Fibroblast of skin of abdomen (primary cell): ENCODE measurements at regions not wholly inside any gene's neighbourhood (a gene's known extent, or its start where the extent isn't known, plus 50 kb on each side); places are given as distances from the start of the nearest gene placed in this dataset.
"Not testable (repeated sequence)": the region's sequence is repeated elsewhere in the genome, so short reads cannot be mapped to it uniquely, and the experiment has no call there.

Experiments used
- DNase-seq: peaks from one replicate; pipeline ENCODE4 v3.0.0-alpha.2; 2013

DNA sequence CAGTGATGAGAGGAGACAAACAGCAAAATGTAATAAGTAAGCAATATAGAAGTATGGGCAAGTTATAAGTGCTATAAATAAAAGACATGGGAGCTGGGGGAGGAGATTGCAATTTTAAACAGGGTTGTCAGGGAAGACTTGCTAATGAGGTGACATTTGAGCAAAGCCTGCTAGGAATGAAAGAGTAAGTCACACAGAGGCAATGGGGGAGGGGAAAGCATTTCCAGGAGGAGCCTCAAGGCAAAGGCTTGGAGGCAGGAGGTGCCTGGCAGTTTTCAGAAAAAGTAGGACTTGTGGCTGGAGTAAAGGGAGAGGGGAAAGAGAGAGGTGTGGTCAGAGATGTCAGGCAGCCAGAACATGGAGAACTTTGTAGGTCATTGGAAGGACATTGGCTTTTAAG, 124.4 kb upstream of the NMUR2 start:
- DNase-seq, result no peak

DNA sequence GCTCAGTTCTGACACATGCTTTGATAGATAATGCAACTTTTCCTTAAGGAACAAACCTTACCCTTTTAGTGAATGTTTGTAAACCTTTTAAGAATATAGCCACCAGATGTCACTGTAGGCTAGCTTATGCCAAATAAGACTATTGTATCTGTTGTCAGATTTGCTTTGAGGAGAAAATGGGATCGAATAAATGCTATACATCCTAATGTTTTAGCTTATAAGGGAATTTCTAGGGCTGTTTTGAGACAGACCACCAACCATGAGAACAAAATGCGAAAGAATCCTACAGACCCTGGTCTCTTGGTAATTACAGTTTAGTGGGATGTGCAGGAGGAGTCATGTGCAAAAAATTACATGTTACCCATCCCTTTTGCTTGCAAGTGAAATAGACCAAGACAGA, 127.6 kb upstream of the NMUR2 start:
- peak; percentile 62 for DNase-seq

DNA sequence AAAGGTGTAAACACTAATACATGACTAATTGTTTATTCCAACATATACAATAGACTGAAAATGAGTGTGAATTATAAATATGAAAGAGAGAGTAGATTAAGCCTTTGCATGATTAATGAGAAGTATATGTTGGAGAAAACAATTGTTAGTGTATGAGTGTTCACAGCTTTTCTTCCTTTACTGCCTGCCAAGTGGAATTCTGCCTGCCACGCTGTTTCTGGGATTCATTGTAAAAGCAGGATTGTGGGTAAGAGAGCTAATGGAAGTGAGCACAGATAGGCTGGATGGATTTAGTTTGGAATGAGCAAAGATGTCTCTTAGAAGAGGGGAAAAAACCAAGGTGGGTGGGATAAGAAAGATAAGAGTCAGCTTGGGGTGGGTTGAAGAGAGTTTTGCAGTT, 129.6 kb upstream of the NMUR2 start:
- no peak for DNase-seq

DNA sequence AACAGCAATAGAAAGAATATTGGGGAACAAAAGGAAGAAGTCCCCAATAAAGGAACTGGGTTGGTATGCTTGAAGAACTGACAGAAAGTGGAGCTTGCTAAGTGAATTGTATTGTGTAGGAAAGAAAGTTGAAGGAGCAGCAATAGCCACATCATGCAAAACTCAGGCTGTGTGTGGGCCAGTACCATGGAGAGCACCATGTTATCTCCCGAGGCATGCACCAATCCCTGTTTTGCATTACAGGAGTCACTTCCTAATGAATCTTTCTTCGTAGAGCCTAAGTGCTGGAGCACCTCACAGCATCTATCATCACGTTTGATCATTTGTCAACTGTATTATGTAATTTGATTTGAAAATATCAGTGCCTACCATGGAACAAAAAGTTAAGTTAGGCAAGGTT, 137.7 kb upstream of the NMUR2 start:
- peak; percentile 41 for DNase-seq

DNA sequence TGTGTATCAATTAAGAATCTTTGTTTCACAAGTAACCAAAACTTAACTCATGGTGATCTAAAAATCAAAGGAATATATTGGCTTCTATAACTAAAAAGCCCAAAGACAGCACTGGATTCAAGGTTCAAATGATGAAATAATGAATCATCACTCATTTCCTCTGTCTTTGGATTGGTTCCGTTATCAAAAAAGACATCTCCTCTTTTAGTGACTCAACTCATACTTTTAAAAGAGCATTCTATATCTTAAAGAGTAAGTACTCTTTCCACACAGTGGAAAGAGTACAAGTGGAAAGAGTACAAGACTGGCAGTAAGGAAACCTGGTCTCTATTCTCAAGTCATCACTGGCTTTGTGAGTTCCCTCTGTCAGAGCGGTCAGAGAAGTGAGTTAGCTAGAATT, 141.4 kb upstream of the NMUR2 start:
- no peak for DNase-seq

DNA sequence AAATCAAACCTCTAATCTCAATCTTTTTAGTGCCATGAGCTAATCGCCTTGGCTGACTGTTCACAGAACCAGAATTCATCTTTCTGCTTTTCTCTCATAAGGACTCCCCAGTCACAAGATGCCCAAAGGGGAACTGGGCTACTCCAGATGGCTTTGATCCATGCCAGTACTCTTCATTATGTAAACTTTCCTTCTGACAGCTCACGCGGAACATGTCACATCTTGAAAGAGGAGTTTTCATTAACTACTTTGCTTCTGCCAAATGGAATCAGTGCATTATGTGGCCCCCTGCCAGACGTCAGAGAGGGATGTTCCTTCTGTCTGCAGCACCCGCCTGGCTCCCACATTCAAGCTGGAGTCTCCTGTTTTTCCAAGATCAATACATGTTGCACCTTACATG, 142.1 kb upstream of the NMUR2 start:
- DNase-seq, result no peak

DNA sequence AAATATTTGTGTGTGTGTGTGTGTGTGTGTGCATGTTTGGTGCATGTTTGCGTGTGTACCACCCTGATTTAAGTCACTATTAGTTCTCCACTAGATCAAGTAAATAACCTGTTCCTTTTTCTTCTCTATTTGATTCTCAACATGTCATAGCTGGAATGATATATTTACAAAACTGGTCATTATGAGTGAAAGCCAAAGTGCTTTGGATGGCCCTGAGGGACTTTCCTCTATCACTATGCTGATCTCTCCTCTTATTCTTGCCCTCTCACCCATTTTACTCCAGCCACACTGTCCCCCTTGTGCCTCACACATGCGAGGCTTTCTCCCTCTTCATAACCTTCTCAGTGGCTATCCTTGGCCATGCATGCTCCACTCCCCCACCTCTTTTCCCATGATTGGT, 144.6 kb upstream of the NMUR2 start:
- no peak for DNase-seq

DNA sequence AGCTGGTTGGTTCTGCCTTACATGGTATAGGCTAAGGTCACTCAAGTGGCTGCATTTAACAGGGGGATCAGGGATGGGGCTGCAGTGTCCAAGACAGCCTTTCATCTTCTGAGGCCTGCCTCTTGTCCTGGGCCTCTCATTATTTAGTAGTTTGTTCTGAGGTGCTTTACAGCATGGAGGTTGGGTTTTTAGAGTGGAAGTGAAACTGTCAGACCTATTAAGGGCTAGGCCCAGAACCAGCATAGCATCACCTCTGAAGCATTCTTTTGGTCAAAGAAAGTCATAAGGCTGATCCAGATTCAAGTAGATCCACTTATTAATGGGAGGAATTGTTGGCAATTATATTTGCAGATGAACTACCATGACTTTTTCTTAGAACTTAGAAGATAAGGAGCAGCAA, 146.0 kb upstream of the NMUR2 start:
- no peak for DNase-seq

DNA sequence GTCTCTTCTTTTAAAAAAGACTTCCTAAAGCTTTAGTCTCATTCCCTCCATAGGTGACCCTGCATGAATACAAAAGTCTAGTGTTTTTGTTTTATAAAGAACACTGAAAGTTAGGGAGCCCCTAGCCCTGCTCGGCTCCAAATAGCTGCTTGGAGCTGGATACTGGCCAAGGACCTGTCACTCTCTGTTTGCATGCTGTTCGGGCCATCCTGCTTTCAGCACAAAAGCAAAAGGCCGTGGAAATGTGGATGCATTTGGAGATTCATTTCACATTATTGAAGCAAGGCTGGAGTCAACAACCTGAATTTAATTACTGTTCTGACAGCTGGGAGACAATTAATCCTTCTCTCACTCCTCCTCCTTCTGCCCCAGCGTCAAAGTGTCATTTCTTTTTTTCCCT, 151.7 kb upstream of the NMUR2 start:
- DNase-seq, result no peak

DNA sequence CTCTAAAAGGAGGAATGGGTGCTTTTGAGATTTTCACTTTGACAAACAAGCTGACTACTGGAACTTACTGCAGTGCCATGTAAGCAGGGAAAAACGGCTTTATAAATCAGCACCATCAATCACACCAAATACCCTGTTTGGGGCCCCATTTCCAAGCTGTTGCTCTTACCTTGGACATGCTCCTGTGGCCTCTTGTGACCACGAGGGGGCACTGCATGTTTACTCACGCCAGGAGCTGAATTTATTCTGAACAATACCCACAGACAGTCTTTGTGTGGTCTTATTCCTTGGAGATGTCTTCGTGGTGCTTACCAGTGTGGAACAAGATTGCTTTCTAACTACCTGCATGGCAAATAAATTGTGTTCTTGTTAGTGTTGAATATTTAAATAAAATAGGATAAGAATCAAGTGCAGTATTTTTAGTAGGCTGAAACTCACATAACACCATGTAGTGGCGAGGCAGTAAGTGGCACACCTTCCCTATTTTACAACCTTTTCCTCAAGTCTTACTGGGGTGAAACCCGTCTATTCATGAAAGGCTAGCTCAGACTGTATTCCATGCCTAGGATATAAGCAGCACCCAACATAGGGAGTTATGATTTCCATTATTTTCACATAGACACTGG, 155.5 kb upstream of the NMUR2 start:
- peak; percentile 69 for DNase-seq

DNA sequence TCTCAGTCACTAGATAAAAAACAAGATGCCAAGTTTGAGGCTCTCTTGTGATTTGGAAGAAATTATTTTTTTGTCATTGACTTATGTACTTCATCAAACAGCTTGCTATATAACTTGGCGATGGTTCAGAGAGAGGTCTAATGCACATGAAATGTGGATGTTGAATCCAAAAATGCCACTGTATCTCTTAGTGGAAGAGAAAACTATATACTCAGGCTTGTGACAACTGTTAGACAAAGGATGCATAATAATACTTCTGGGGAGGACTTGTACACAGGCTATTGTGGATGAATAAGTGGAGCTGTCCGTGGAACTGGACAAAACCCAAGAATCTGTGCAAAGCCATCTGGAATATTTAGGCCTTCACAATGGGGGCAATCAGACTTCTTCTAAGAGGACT, 162.9 kb upstream of the NMUR2 start:
- peak; percentile 4 for DNase-seq

DNA sequence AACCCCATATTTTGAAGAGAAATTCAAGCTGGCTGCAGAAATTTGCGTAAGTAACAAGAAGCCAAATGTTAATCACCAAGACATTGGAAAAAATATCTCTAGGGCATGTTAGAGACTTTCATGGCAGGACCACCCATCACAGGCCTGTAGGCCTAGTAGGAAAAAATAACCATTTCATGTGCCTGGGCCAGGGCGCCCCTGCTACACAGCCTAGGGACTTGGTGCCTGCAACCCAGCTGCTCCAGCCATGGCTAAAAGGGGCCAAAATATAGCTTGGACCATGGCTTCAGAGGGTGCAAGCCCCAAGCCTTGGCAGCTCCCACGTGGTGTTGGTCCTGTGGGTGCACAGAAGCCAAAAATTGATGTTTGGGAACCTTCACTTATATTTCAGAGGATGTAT, 167.7 kb upstream of the NMUR2 start:
- DNase-seq, result no peak

DNA sequence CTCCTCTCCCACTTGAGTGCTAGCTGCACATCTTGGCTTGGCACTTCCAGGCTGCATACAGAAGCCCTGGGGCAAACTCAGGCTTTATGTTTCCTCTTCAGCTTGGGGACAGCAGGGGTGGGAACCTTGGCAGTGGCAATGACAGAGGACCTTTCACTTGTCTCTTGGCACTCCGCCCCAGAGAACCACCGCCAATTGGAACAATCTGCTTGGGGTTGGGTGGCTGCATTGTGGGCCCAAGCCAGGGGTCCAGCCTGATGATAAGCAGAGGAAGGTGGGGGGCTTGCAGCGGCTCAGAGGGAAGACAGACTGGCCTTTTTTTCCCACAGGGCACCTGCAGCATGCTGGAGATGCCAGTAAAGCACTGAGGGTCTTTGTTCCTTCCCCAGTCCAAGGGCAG, 179.0 kb upstream of the NMUR2 start:
- DNase-seq, result no peak

DNA sequence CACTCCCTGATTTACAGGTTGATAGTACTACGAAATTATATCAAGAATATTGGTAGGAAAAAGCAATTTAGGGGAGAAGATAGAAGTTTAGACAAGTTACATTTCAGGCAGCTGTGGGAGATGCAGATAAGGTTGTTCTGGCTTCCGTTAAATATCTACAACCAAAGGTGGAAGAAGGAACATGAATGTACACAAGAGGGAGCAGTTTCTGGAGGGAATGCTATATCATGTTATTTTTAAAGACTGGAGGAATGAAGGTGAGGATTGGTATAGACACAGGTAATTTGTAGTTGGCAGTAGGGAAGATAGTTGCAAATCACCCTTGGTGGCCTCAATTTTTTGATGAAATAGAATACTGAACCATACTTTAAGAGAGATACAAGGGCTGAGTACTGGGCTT, 187.3 kb upstream of the NMUR2 start:
- no peak for DNase-seq

DNA sequence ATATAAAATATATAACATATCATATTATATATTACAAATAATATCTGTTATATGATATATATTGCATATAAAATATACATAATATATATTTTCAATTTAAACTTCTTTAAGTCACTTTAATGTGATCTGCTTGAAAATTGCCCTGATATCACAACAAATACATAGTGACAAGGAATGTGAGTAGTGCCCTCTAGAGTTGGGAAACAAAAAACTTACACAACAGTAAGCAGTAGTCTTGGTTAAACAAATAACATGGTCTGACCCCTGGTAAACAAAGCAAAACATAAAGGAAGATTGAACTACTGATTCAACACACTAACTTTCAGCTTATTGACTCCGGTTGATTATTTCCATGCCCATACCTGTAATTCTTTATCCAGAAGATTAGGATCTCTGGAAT, 188.3 kb upstream of the NMUR2 start:
- DNase-seq, result no peak

DNA sequence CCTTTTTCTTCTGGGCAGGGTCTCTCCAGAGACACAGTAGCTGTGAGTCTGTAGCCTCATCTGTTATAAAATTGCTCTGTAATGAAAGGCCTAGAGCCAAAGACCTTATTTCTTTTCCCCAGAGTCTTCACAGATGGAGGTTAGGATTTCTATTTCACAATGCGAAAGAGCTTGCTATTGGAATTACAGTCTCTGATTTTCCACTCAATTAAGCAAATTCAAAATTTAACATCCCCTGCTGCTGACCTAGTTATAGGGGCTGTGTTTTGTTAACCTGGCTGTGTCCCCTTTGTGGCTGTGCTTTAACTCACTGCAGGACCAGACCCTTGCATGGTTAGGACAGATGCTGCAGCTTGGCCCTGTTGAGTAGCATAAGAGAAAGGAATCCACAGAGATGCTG, 190.3 kb upstream of the NMUR2 start:
- DNase-seq, result no peak

DNA sequence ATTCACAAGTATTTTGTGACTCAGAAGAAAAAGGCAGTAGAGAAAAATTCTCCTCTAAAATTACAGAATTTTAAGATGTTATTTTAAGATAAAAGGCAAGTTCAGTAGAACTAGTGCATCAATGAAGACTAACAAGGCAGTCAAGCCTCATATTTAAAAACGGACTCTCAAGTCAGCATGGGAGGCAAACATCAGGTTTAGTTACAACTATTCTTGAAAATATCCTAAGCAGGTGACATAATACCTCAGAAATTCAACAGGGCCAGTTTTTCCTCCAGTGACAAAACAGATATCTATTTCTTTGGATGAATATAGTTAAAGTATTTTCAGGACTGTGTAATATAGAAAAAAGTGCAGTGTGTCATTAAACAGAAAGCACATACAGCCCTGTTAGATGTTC, 194.0 kb upstream of the NMUR2 start:
- DNase-seq, result no peak

DNA sequence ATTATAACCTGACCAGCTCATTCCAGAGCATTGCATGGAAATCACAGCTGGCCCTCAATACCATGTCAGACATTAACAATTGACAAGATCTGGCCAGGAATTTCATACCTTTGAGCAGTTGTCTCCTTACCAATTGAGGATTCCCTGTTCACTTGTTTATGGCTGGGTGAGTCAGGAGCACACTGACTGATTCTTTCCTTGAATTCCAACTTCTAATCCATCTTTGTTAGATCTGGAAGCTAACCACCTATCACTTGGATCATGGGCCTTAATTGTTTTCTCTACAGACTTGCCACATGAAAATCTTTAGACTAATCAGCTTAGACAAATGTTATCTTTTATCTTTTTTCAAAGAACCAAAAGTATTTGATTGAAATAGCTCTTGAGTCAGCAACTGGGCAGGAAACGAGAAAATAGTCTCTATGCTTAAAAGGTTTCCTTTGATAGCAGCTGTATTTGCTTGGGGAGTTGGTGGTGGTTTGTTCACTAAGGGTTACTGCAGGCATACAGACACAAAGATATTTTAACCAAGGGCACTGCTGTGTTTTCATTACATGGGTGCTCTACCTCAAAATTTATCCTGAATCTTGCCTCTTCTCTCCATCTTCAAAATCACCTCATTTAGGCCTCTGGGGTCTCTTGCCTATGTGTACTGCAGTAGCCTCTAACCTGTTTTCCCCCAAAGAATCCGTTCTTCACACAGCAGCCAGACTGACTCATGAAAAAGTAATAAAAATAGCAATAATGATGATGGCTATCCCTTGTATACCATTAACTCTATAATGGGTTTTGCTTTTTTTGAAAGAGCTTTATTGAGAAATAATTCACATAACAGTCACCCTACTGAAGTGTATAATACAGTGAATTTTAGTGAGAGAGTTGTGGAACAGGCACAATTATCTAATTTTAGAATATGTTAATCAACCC, 197.0 kb upstream of the NMUR2 start:
- no peak for DNase-seq

DNA sequence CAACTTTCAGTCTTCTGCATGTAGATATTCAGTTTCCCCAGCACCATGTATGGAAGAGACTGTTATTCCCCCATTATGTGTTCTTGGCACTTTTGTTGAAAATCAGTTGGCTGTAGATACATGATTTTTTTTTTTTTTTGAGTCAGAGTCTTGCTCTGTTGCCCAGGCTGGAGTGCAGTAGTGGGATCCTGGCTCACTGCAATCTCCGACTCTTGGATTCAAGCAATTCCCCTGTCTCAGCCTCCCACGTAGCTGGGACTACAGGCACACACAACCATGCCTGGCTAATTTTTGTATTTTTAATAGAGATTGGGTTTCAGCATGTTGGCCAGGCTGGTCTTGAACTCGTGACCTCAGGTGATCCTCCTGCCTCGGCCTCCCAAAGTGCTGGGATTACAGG, 201.0 kb upstream of the NMUR2 start:
- DNase-seq, result not testable (repeated sequence)

DNA sequence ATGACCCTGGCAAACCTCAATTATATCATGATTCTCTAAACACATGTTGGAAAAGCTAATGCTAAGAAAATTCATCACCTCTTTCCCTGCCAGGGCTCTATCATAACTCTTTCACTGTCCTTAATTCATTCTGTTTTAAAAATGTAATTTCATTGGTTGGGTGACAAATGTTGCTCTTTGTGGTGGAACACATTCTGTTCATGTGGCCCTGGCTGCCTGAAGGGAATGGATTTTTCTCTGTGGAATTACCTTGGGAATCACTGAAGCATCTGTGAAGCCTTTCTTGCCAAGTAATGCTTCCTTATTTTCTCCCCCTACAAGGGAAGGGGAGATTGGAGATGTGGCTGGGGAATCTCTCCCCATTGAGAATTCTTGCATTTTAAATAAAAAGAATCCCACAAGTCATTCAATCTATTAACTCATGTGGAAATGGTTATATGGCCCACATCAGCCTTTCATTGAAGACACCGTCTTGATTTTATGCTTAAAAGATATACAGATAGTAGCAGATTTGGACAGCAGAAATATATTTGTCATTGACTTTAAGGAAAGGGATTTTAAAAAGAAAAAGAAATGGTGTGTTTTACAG, 201.8 kb upstream of the NMUR2 start:
- no peak for DNase-seq

DNA sequence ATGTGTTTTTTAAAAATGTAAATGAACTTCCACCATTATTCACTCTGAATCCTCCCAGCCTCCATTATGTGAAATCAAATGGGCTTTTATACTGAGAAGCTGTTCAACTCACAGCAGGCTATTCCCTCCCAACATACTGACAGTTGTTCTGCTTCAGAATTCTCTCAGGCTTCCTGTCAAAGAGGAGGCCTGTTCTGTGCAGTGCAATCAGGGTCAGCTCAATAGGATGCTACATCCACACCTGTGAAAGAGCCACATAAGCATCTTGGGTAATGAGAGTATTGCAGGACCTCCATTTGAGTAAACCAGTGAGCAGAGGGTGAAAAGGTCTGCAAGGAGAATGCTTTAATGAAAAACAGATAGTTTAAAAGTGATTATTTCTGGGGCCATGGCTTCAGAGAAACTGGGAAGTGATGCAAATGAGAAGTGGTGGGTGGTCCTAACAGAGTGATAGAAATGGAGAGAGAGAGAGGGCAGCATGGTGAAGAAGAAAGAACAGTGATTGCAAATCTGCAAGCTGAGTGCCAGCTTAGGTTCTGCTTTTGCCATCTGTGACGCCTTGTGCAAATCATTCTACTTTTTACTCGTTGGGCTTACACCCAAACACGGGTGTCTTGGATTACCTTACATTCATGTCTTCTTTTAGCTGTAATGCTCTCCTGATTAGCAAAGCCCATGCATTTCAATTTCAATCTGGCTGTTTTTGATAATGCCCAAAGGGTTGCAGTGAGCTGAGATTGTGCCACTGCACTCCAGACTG, 202.5 kb upstream of the NMUR2 start:
- no peak for DNase-seq

DNA sequence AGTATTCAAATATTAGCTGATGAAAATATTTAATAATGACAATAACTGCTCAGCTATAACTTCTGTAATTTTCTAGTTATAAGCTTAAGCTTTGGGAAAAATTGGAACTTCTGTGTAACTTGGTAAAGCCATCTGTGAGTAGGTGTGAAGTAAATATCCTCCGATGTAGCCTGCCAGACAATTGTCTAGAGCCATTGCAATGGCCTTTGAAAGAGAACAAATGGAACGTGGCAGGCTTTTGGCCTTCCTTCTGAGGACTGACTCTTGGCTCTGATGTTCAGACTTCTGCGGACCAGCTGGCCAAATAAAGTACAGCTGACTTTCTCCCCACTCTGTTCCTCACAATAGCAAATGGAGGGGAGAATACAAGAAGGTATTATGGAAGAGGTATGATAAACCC, 203.4 kb upstream of the NMUR2 start:
- DNase-seq, result no peak

DNA sequence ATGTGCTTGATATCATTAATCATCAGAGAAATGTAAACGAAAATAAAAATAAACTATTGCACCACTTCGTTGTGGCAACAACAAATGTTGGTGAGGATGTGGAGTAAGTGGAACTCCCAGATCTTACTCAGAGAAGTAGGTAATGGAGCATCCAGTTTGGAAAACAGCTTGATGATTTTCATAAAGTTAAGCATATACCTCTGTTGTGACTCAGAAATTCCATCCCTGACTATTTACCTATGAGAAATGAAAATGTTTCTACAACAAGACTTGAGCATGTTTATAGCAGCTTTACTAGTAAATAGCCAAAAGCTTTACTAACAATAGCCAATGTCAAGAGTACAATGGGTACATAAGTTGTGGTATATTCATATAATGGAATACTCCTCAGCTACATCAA, 214.7 kb upstream of the NMUR2 start:
- DNase-seq, result no peak
